CD4-positive, CD25-positive, alpha-beta regulatory T cell (primary cell): ENCODE measurements at regions not wholly inside any gene's neighbourhood (a gene's known extent, or its start where the extent isn't known, plus 50 kb on each side); places are given as distances from the start of the nearest gene placed in this dataset.

Experiments
- ATAC-seq, 2 donors: fragments of 150-1000 bp; cut with Tn5 transposase; one replicate each; pipeline ENCODE4 v1.10.0; 2021; ENCODE audit warnings: low read depth in 2 of 2, moderate number of reproducible peaks in 2 of 2, moderate library complexity in 1 of 2
- DNase-seq, 3 donors: peaks; one replicate each; pipeline versions ENCODE4 v3.0.0 to v3.0.0-alpha.2; 2012 to 2022; ENCODE audit warnings: mixed read lengths in 1 of 3
- H3K27ac ChIP-seq: one replicate; pipeline ENCODE4 v1.7.0; 2013; ENCODE audit warnings: mild to moderate bottlenecking, low read length; ENCODE audit not compliant: insufficient read depth, poor library complexity, severe bottlenecking
- H3K27me3 ChIP-seq: one replicate; pipeline ENCODE4 v1.7.0; 2013; ENCODE audit warnings: low read length; ENCODE audit not compliant: control insufficient read depth, insufficient read depth
- H3K36me3 ChIP-seq: one replicate; pipeline ENCODE4 v1.7.0; 2013; ENCODE audit warnings: mild to moderate bottlenecking, low read length, moderate library complexity; ENCODE audit not compliant: control insufficient read depth, insufficient read depth
- H3K4me1 ChIP-seq: 2 replicates; pipeline ENCODE4 v1.7.0; 2013; ENCODE audit warnings: mild to moderate bottlenecking, low read length; ENCODE audit not compliant: insufficient read depth, control insufficient read depth, poor library complexity, severe bottlenecking
- H3K4me3 ChIP-seq: one replicate; pipeline ENCODE4 v1.7.0; 2013; ENCODE audit warnings: low read depth, mild to moderate bottlenecking, low read length, moderate library complexity
- H3K9me3 ChIP-seq, 2 experiments: 1 replicate in 1 of 2; 2 replicates in 1 of 2; pipeline ENCODE4 v1.7.0; 2013; ENCODE audit warnings: low read length in 2 of 2, mild to moderate bottlenecking in 1 of 2, moderate library complexity in 1 of 2; ENCODE audit not compliant: control insufficient read depth in 2 of 2
- H3K27ac Mint-ChIP-seq, 3 donors: one replicate each; pipeline ENCODE4 v1.8.0; 2020 to 2022; ENCODE audit warnings: mild to moderate bottlenecking in 3 of 3, mixed read lengths in 3 of 3, moderate library complexity in 2 of 3
- H3K27me3 Mint-ChIP-seq: one replicate; pipeline ENCODE4 v1.8.0; 2022; ENCODE audit warnings: mild to moderate bottlenecking, mixed read lengths
- H3K36me3 Mint-ChIP-seq: one replicate; pipeline ENCODE4 v1.8.0; 2020; ENCODE audit warnings: mixed read lengths
- H3K4me1 Mint-ChIP-seq, 4 donors: one replicate each; pipeline ENCODE4 v1.8.0; 2020 to 2022; ENCODE audit warnings: mixed read lengths in 4 of 4, mild to moderate bottlenecking in 1 of 4
- H3K4me3 Mint-ChIP-seq, 4 donors: one replicate each; pipeline ENCODE4 v1.8.0; 2020 to 2022; ENCODE audit warnings: mild to moderate bottlenecking in 4 of 4, mixed read lengths in 4 of 4, moderate library complexity in 3 of 4
- H3K9me3 Mint-ChIP-seq, 7 donors: one replicate each; pipeline ENCODE4 v1.8.0; 2020 to 2022; ENCODE audit warnings: mixed read lengths in 7 of 7, mild to moderate bottlenecking in 3 of 7, moderate library complexity in 2 of 7

DNA sequence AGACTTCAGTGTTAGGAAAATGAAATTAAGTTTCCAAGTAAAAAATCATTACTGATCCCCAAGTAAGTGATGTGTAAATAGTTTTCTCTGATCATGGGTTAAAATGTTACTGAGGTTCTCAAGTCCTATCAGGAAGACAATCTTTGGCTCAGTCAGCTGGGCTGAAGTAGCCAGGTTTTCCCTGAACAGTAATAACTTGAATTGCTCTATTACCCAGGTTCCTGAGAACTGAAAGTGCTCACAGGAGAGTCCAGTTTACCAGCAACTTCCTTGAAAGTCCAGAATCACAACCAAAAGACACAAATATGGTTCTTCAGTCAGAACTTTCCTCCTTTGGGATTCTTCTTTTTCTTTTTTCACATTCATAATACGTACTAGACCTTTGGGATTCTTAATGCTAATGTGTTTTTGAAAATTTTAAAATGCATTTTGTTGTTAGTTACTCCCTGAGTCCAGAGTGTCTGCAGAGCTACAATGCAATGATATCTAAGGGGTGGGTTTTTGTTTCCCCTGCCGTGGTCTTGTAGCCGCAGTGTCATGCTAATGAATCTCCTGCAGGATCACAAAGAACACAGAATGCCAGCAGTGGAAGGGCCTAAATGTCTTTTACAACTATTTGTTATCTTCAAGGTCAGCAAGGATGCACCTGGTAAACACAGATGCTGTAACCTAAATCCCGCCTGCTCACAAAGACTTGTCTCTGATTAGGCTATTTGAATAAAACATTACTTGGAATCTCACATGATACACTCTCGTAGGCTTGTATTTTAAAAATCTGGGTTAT lies 439.8 kb upstream of the NR3C2 start:
- Histone ChIP-seq H3K36me3 (no peaks in the 10 kb centered on the region), H3K4me1 (no peaks in the 10 kb centered on the region), H3K27ac (no peak overlapping the region), H3K27me3 (no peaks in the 10 kb centered on the region), H3K9me3 (no peaks in the 10 kb centered on the region), H3K4me3 (no peak overlapping the region)
- Mint-ChIP-seq H3K4me3 (no peak overlapping the region), H3K9me3 (peaks cover 0 to 2% (median 0%) of the 10 kb centered on the region in 7 donors), H3K4me1 (no peaks in the 10 kb centered on the region), H3K36me3 (no peaks in the 10 kb centered on the region), H3K27me3 (no peaks in the 10 kb centered on the region), H3K27ac (no peak overlapping the region)
- DNase-seq = no peak
- ATAC-seq = no peak

- H3K9me3 ChIP-seq = no peaks in the 10 kb centered on the region
- H3K27ac Mint-ChIP-seq = no peak overlapping the region
- ATAC-seq = no peak
- H3K4me3 ChIP-seq = no peak overlapping the region
- H3K27ac ChIP-seq = no peak overlapping the region
- H3K9me3 Mint-ChIP-seq = no peaks in the 10 kb centered on the region
- no peaks in the 10 kb centered on the region for H3K36me3 Mint-ChIP-seq
- no peak for DNase-seq
- H3K27me3 Mint-ChIP-seq = no peaks in the 10 kb centered on the region
- H3K4me1 ChIP-seq = no peaks in the 10 kb centered on the region
- no peaks in the 10 kb centered on the region for H3K36me3 ChIP-seq
- no peaks in the 10 kb centered on the region for H3K27me3 ChIP-seq
- no peak overlapping the region for H3K4me3 Mint-ChIP-seq
- H3K4me1 Mint-ChIP-seq = no peaks in the 10 kb centered on the region
Observed at GRCh38 chr4:148874331-148874730, 432.1 kb upstream of the NR3C2 start.

- H3K27me3 Mint-ChIP-seq = no peaks in the 10 kb centered on the region
- Histone ChIP-seq H3K9me3 (no peaks in the 10 kb centered on the region), H3K36me3 (no peaks in the 10 kb centered on the region)
Observed at GRCh38 chr4:148868191-148868590, 426.0 kb upstream of the NR3C2 start.

GRCh38 chr4:148866666-148867065 lies 424.5 kb upstream of the NR3C2 start:
- H3K27ac Mint-ChIP-seq = no peak overlapping the region
- no peak for DNase-seq
- H3K9me3 Mint-ChIP-seq = peaks cover 0 to 4% (median 0%) of the 10 kb centered on the region in 7 donors
- Histone ChIP-seq H3K4me1 (no peaks in the 10 kb centered on the region), H3K9me3 (no peaks in the 10 kb centered on the region), H3K36me3 (no peaks in the 10 kb centered on the region), H3K27me3 (no peaks in the 10 kb centered on the region), H3K4me3 (no peak overlapping the region), H3K27ac (no peak overlapping the region)
- H3K4me3 Mint-ChIP-seq = no peak overlapping the region
- no peaks in the 10 kb centered on the region for H3K27me3 Mint-ChIP-seq
- ATAC-seq = no peak
- H3K36me3 Mint-ChIP-seq = no peaks in the 10 kb centered on the region
- H3K4me1 Mint-ChIP-seq = no peaks in the 10 kb centered on the region

More at GRCh38 chr4:148868191-148868590, 426.0 kb upstream of the NR3C2 start:
- no peaks in the 10 kb centered on the region for H3K36me3 Mint-ChIP-seq
- DNase-seq (no peak), ATAC-seq (no peak)
- H3K4me1 ChIP-seq = no peaks in the 10 kb centered on the region
- no peak overlapping the region for H3K27ac ChIP-seq
- no peak overlapping the region for H3K4me3 ChIP-seq
- no peaks in the 10 kb centered on the region for H3K4me1 Mint-ChIP-seq
- H3K27ac Mint-ChIP-seq = no peak overlapping the region
- no peaks in the 10 kb centered on the region for H3K27me3 ChIP-seq
- H3K4me3 Mint-ChIP-seq = no peak overlapping the region
- H3K9me3 Mint-ChIP-seq = peaks cover 0 to 4% (median 0%) of the 10 kb centered on the region in 7 donors

DNA sequence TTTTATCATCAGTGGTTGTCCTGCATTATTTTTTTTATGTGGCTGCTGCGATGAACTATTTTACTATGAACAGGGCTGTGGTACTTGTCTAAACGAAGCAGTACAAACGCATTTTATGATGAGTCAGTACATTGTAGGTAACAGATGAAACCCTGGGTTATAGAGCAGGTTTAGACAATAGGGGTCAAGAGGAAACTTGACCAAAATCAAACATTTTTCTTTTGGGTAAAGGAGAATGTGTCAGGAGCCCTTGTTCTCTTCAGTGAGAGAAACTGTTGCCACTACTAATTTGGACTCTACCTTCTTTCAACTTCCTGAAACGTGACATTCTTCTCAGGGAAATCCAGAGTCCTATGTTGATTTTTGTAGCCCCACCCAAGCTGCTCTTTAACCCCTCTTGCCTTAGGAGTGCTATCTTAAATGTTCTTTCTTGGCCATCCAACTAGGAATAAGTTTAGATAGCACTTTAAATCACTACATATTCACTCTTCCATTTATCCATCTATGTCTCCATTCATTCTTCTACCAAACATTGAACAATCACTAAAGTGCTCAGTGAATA lies 415.8 kb upstream of the NR3C2 start:
- no peak for ATAC-seq
- H3K4me1 ChIP-seq = no peaks in the 10 kb centered on the region
- no peaks in the 10 kb centered on the region for H3K27me3 ChIP-seq
- H3K36me3 ChIP-seq = no peaks in the 10 kb centered on the region
- H3K36me3 Mint-ChIP-seq = no peaks in the 10 kb centered on the region
- H3K4me3 Mint-ChIP-seq = no peak overlapping the region
- H3K9me3 ChIP-seq = no peaks in the 10 kb centered on the region
- no peaks in the 10 kb centered on the region for H3K27me3 Mint-ChIP-seq
- H3K4me3 ChIP-seq = no peak overlapping the region
- H3K9me3 Mint-ChIP-seq = peaks cover 0 to 11% (median 4%) of the 10 kb centered on the region in 7 donors
- no peak overlapping the region for H3K27ac Mint-ChIP-seq
- no peaks in the 10 kb centered on the region for H3K4me1 Mint-ChIP-seq
- no peak for DNase-seq
- no peak overlapping the region for H3K27ac ChIP-seq

GRCh38 chr4:148857239-148857972 lies 415.2 kb upstream of the NR3C2 start:
- DNase-seq = no peak
- Mint-ChIP-seq H3K4me1 (no peaks in the 10 kb centered on the region), H3K9me3 (peaks cover 0 to 11% (median 4%) of the 10 kb centered on the region in 7 donors), H3K36me3 (no peaks in the 10 kb centered on the region), H3K27ac (no peak overlapping the region), H3K4me3 (no peak overlapping the region), H3K27me3 (no peaks in the 10 kb centered on the region)
- Histone ChIP-seq H3K27ac (no peak overlapping the region), H3K36me3 (no peaks in the 10 kb centered on the region), H3K9me3 (no peaks in the 10 kb centered on the region), H3K27me3 (no peaks in the 10 kb centered on the region), H3K4me1 (no peaks in the 10 kb centered on the region), H3K4me3 (no peak overlapping the region)
- no peak for ATAC-seq

- no peaks in the 10 kb centered on the region for H3K27me3 Mint-ChIP-seq
- H3K27ac Mint-ChIP-seq = no peak overlapping the region
- H3K4me1 Mint-ChIP-seq = no peaks in the 10 kb centered on the region
- peaks cover 0 to 11% (median 2%) of the 10 kb centered on the region in 7 donors for H3K9me3 Mint-ChIP-seq
- Histone ChIP-seq H3K27me3 (no peaks in the 10 kb centered on the region), H3K36me3 (no peaks in the 10 kb centered on the region), H3K27ac (no peak overlapping the region), H3K9me3 (no peaks in the 10 kb centered on the region), H3K4me3 (no peak overlapping the region), H3K4me1 (no peaks in the 10 kb centered on the region)
- no peak overlapping the region for H3K4me3 Mint-ChIP-seq
- no peaks in the 10 kb centered on the region for H3K36me3 Mint-ChIP-seq
- DNase-seq (no peak), ATAC-seq (no peak)
Observed at GRCh38 chr4:148854203-148854602, 412.0 kb upstream of the NR3C2 start.
